ENCODE measurements at regions not wholly inside any gene's neighbourhood (a gene's known extent, or its start where the extent isn't known, plus 50 kb on each side); places are given as distances from the start of the nearest gene placed in this dataset.
A peak's percentile ranks its signal among the peaks of the same experiment; 100 is the strongest.

GRCh38 chr14:104339361-104339760 is 201.0 kb downstream of the KIF26A start:
- Mint-ChIP-seq H3K9me3 (peaks cover 14 to 36% (median 16%) of the 10 kb centered on the region in 7 donors), H3K4me1 (peaks cover 0 to 4% (median 0%) of the 10 kb centered on the region in 3 donors), H3K27ac (no peak overlapping the region), H3K36me3 (peaks cover 7 to 25% of the 10 kb centered on the region in 2 donors), H3K4me3 (no peak overlapping the region), H3K27me3 (peaks cover 33 to 56% (median 44%) of the 10 kb centered on the region in 3 donors)
- DNase-seq, result no peak
- no peak for ATAC-seq (ENCODE audit: low read depth in 2 of 2)

GRCh38 chr14:104339829-104340228 is 201.4 kb downstream of the KIF26A start:
- Mint-ChIP-seq H3K36me3 (peaks cover 7 to 25% of the 10 kb centered on the region in 2 donors), H3K27me3 (peaks cover 37 to 61% (median 48%) of the 10 kb centered on the region in 3 donors), H3K4me1 (peaks cover 0 to 4% (median 0%) of the 10 kb centered on the region in 3 donors), H3K27ac (no peak overlapping the region), H3K4me3 (no peak overlapping the region), H3K9me3 (peaks cover 14 to 36% (median 16%) of the 10 kb centered on the region in 7 donors)
- ATAC-seq (ENCODE audit: low read depth in 2 of 2), result no peak
- no peak for DNase-seq

GRCh38 chr14:104341532-104342434 is 203.4 kb downstream of the KIF26A start:
- H3K27me3 Mint-ChIP-seq, result peaks cover 38 to 81% (median 60%) of the 10 kb centered on the region in 3 donors
- peaks cover 14 to 36% (median 16%) of the 10 kb centered on the region in 7 donors for H3K9me3 Mint-ChIP-seq
- DNase-seq, result no peak
- H3K4me1 Mint-ChIP-seq, result peaks cover 0 to 4% (median 0%) of the 10 kb centered on the region in 3 donors
- no peak overlapping the region for H3K27ac Mint-ChIP-seq
- no peak for ATAC-seq (ENCODE audit: low read depth in 2 of 2)
- no peak overlapping the region for H3K4me3 Mint-ChIP-seq
- H3K36me3 Mint-ChIP-seq, result peaks cover 7 to 25% of the 10 kb centered on the region in 2 donors

GRCh38 chr14:104342435-104343293 is 204.3 kb downstream of the KIF26A start:
- DNase-seq (no peak), ATAC-seq (ENCODE audit: low read depth in 2 of 2) (no peak)
- H3K27me3 Mint-ChIP-seq, result peaks cover 38 to 86% (median 60%) of the 10 kb centered on the region in 3 donors
- H3K27ac Mint-ChIP-seq, result no peak overlapping the region
- H3K36me3 Mint-ChIP-seq, result peaks cover 7 to 25% of the 10 kb centered on the region in 2 donors
- H3K4me3 Mint-ChIP-seq, result peak overlapping the region in 1 of 8 donors; percentile 23
- peaks cover 14 to 31% (median 16%) of the 10 kb centered on the region in 7 donors for H3K9me3 Mint-ChIP-seq
- peaks cover 0 to 4% (median 0%) of the 10 kb centered on the region in 3 donors for H3K4me1 Mint-ChIP-seq

- Mint-ChIP-seq H3K4me1 (peaks cover 0 to 4% (median 0%) of the 10 kb centered on the region in 3 donors), H3K27me3 (peaks cover 41 to 85% (median 58%) of the 10 kb centered on the region in 3 donors), H3K9me3 (peaks cover 9 to 30% (median 13%) of the 10 kb centered on the region in 7 donors), H3K36me3 (peaks cover 7 to 19% of the 10 kb centered on the region in 2 donors), H3K4me3 (no peak overlapping the region), H3K27ac (no peak overlapping the region)
- DNase-seq (no peak), ATAC-seq (ENCODE audit: low read depth in 2 of 2) (no peak)
Measured at GRCh38 chr14:104343294-104343625, 204.9 kb downstream of the KIF26A start.

- Mint-ChIP-seq H3K36me3 (peaks cover under 1 to 12% of the 10 kb centered on the region in 2 donors), H3K4me1 (peaks cover 0 to 4% (median 0%) of the 10 kb centered on the region in 3 donors), H3K27ac (no peak overlapping the region), H3K4me3 (no peak overlapping the region), H3K9me3 (peaks cover 3 to 29% (median 10%) of the 10 kb centered on the region in 7 donors), H3K27me3 (peaks cover 38 to 83% (median 50%) of the 10 kb centered on the region in 3 donors)
- no peak for DNase-seq
- ATAC-seq (ENCODE audit: low read depth in 2 of 2), result no peak
Measured at GRCh38 chr14:104343690-104344640, 205.6 kb downstream of the KIF26A start.

- Mint-ChIP-seq H3K27ac (no peak overlapping the region), H3K9me3 (peaks cover 3 to 25% (median 9%) of the 10 kb centered on the region in 7 donors), H3K4me1 (peaks cover 0 to 4% (median 0%) of the 10 kb centered on the region in 3 donors), H3K27me3 (peaks cover 33 to 73% (median 41%) of the 10 kb centered on the region in 3 donors), H3K4me3 (no peak overlapping the region), H3K36me3 (peaks cover 0 to 8% of the 10 kb centered on the region in 2 donors)
- no peak for DNase-seq
- ATAC-seq (ENCODE audit: low read depth in 2 of 2), result no peak
Measured at GRCh38 chr14:104344818-104345620, 206.6 kb downstream of the KIF26A start.

- DNase-seq (no peak), ATAC-seq (ENCODE audit: low read depth in 2 of 2) (no peak)
- peaks cover 3 to 18% (median 7%) of the 10 kb centered on the region in 7 donors for H3K9me3 Mint-ChIP-seq
- peaks cover 0 to 4% (median 0%) of the 10 kb centered on the region in 3 donors for H3K4me1 Mint-ChIP-seq
- H3K27ac Mint-ChIP-seq, result no peak overlapping the region
- H3K36me3 Mint-ChIP-seq, result peaks cover 0 to 8% of the 10 kb centered on the region in 2 donors
- peaks cover 25 to 65% (median 32%) of the 10 kb centered on the region in 3 donors for H3K27me3 Mint-ChIP-seq
- H3K4me3 Mint-ChIP-seq, result no peak overlapping the region
Measured at GRCh38 chr14:104345621-104346462, 207.5 kb downstream of the KIF26A start.

GRCh38 chr14:104346608-104347007 is 208.2 kb downstream of the KIF26A start:
- Mint-ChIP-seq H3K27ac (no peak overlapping the region), H3K27me3 (peaks cover 22 to 61% (median 28%) of the 10 kb centered on the region in 3 donors), H3K9me3 (peaks cover 3 to 25% (median 7%) of the 10 kb centered on the region in 7 donors), H3K4me3 (no peak overlapping the region), H3K36me3 (peaks cover 0 to 5% of the 10 kb centered on the region in 2 donors), H3K4me1 (peaks cover 0 to 4% (median 0%) of the 10 kb centered on the region in 3 donors)
- ATAC-seq (ENCODE audit: low read depth in 2 of 2), result no peak
- DNase-seq, result no peak

GRCh38 chr14:104348741-104349140 is 210.4 kb downstream of the KIF26A start:
- Mint-ChIP-seq H3K4me3 (no peak overlapping the region), H3K36me3 (peaks cover 0 to 7% of the 10 kb centered on the region in 2 donors), H3K9me3 (peaks cover 1 to 30% (median 7%) of the 10 kb centered on the region in 7 donors), H3K27me3 (peaks cover 19 to 47% (median 37%) of the 10 kb centered on the region in 3 donors), H3K27ac (peak overlapping the region in 1 of 6 donors; percentile 38), H3K4me1 (no peaks in the 10 kb centered on the region)
- no peak for DNase-seq
- ATAC-seq (ENCODE audit: low read depth in 2 of 2), result no peak

GRCh38 chr14:104349950-104350349 is 211.6 kb downstream of the KIF26A start:
- no peaks in the 10 kb centered on the region for H3K4me1 Mint-ChIP-seq
- peaks cover 14 to 44% (median 32%) of the 10 kb centered on the region in 3 donors for H3K27me3 Mint-ChIP-seq
- H3K36me3 Mint-ChIP-seq, result peaks cover 0 to 7% of the 10 kb centered on the region in 2 donors
- no peak for DNase-seq
- H3K27ac Mint-ChIP-seq, result no peak overlapping the region
- H3K4me3 Mint-ChIP-seq, result no peak overlapping the region
- peaks cover 1 to 30% (median 7%) of the 10 kb centered on the region in 7 donors for H3K9me3 Mint-ChIP-seq
- ATAC-seq (ENCODE audit: low read depth in 2 of 2), result no peak

All from naive B cell (primary cell).